ENCODE measurements at regions not wholly inside any gene's neighbourhood (a gene's known extent, or its start where the extent isn't known, plus 50 kb on each side); places are given as distances from the start of the nearest gene placed in this dataset.
"Not testable (repeated sequence)": the region's sequence is repeated elsewhere in the genome, so short reads cannot be mapped to it uniquely, and the experiment has no call there.

GRCh38 chr16:63877401-63877800 lies 1244.5 kb downstream of the CDH11 start:
- TF ChIP-seq POLR2AphosphoS5 (IDR thresholded peaks at IDR 0.05) (no peak), CTCF (IDR thresholded peaks at IDR 0.05) (no peak), POLR2A (IDR thresholded peaks at IDR 0.05) (no peak)
- H3K27ac ChIP-seq: no peak overlapping the region
- DNase-seq (ENCODE audit: low spot score): no peak
- H3K27me3 ChIP-seq (replicated peaks; ENCODE audit: insufficient read depth): no peaks in the 10 kb centered on the region
- WGBS: 86% methylated on average over 3 of the region's 3 CpGs
- no peak overlapping the region for H3K4me3 ChIP-seq
- H3K4me1 ChIP-seq (replicated peaks): no peaks in the 10 kb centered on the region
- intact Hi-C loops (cut with DNase I): no loop called here
- H3K36me3 ChIP-seq: no peaks in the 10 kb centered on the region
- no peaks in the 10 kb centered on the region for H3K9me3 ChIP-seq

GRCh38 chr16:63876103-63876502 lies 1245.8 kb downstream of the CDH11 start:
- Histone ChIP-seq H3K36me3 (no peaks in the 10 kb centered on the region), H3K27ac (no peak overlapping the region), H3K4me3 (no peak overlapping the region), H3K9me3 (no peaks in the 10 kb centered on the region), H3K27me3 (replicated peaks; ENCODE audit: insufficient read depth) (no peaks in the 10 kb centered on the region), H3K4me1 (replicated peaks) (no peaks in the 10 kb centered on the region)
- no peak for TF ChIP-seq POLR2AphosphoS5 (IDR thresholded peaks at IDR 0.05)
- TF ChIP-seq CTCF (IDR thresholded peaks at IDR 0.05): no peak
- no peak for TF ChIP-seq POLR2A (IDR thresholded peaks at IDR 0.05)
- intact Hi-C loops (cut with DNase I): no loop called here
- DNase-seq (ENCODE audit: low spot score): no peak

- H3K4me3 ChIP-seq: not testable (repeated sequence)
- 94% methylated on average over 20 of the region's 20 CpGs for WGBS
Observed at GRCh38 chr16:63860700-63861099, 1261.2 kb downstream of the CDH11 start.

GRCh38 chr16:63856537-63856936 lies 1265.3 kb downstream of the CDH11 start:
- intact Hi-C loops (cut with DNase I): no loop called here
- Histone ChIP-seq H3K4me3 (no peak overlapping the region), H3K27me3 (replicated peaks; ENCODE audit: insufficient read depth) (no peaks in the 10 kb centered on the region), H3K36me3 (no peaks in the 10 kb centered on the region), H3K9me3 (no peaks in the 10 kb centered on the region), H3K4me1 (replicated peaks) (no peaks in the 10 kb centered on the region), H3K27ac (no peak overlapping the region)
- DNase-seq (ENCODE audit: low spot score): no peak
- TF ChIP-seq POLR2A (IDR thresholded peaks at IDR 0.05) (no peak), CTCF (IDR thresholded peaks at IDR 0.05) (no peak), POLR2AphosphoS5 (IDR thresholded peaks at IDR 0.05) (no peak)
- 56% methylated on average over 1 of the region's 1 CpG for WGBS

More at GRCh38 chr16:63860700-63861099, 1261.2 kb downstream of the CDH11 start:
- H3K27me3 ChIP-seq (replicated peaks; ENCODE audit: insufficient read depth); H3K9me3 ChIP-seq; intact Hi-C loops (cut with DNase I); DNase-seq (ENCODE audit: low spot score); H3K36me3 ChIP-seq; H3K4me1 ChIP-seq (replicated peaks); H3K27ac ChIP-seq: not testable (repeated sequence)

GRCh38 chr16:63850979-63851378 lies 1270.9 kb downstream of the CDH11 start:
- Histone ChIP-seq H3K9me3 (no peaks in the 10 kb centered on the region), H3K4me1 (replicated peaks) (no peaks in the 10 kb centered on the region), H3K27me3 (replicated peaks; ENCODE audit: insufficient read depth) (no peaks in the 10 kb centered on the region), H3K27ac (no peak overlapping the region), H3K4me3 (no peak overlapping the region), H3K36me3 (no peaks in the 10 kb centered on the region)
- intact Hi-C loops (cut with DNase I): no loop called here
- TF ChIP-seq POLR2AphosphoS5 (IDR thresholded peaks at IDR 0.05): no peak
- TF ChIP-seq POLR2A (IDR thresholded peaks at IDR 0.05): no peak
- TF ChIP-seq CTCF (IDR thresholded peaks at IDR 0.05): no peak
- DNase-seq (ENCODE audit: low spot score): no peak
- WGBS: 89% methylated on average over 3 of the region's 3 CpGs

Measured in prostate gland (tissue), 2 donors.